Activated CD4-positive, alpha-beta memory T cell treated with anti-CD3 and anti-CD28 coated beads for 36 hours (primary cell): ENCODE measurements at regions not wholly inside any gene's neighbourhood (a gene's known extent, or its start where the extent isn't known, plus 50 kb on each side); places are given as distances from the start of the nearest gene placed in this dataset.

Source experiments
- CTCF ChIA-PET: fragments of 350-600 bp; sonication (Branson Sonifier 250); formaldehyde crosslinking; loops from one replicate; lab custom pipeline; 2021; ENCODE audit warnings: antibody characterized with exemption, inconsistent platforms; lab: Charles Lee
- POLR2A ChIA-PET: fragments of 350-600 bp; sonication (Branson Sonifier 250); formaldehyde crosslinking; loops from one replicate; lab custom pipeline; 2021; ENCODE audit warnings: antibody characterized with exemption; lab: Charles Lee
- DNase-seq: peaks from one replicate; pipeline ENCODE4 v3.0.0-alpha.2; 2020
- H3K27ac Mint-ChIP-seq: one replicate; pipeline ENCODE4 v1.8.0; 2021; ENCODE audit warnings: mixed read lengths
- H3K27me3 Mint-ChIP-seq: one replicate; pipeline ENCODE4 v1.8.0; 2021; ENCODE audit warnings: mixed read lengths
- H3K36me3 Mint-ChIP-seq: one replicate; pipeline ENCODE4 v1.8.0; 2021; ENCODE audit warnings: mixed read lengths
- H3K4me1 Mint-ChIP-seq: one replicate; pipeline ENCODE4 v1.8.0; 2021; ENCODE audit warnings: low read depth, mixed read lengths
- H3K4me3 Mint-ChIP-seq: one replicate; pipeline ENCODE4 v1.8.0; 2021; ENCODE audit warnings: mild to moderate bottlenecking, mixed read lengths
- H3K9me3 Mint-ChIP-seq: one replicate; pipeline ENCODE4 v1.8.0; 2021; ENCODE audit warnings: mixed read lengths
- intact Hi-C: fragments of 100-400 bp; cut with micrococcal nuclease; formaldehyde crosslinking; loops from one replicate; pipeline ENCODE4 v1.15.1; 2023

GRCh38 chr5:98588215-98588614 lies 185.2 kb upstream of the RGMB start:
- Mint-ChIP-seq H3K36me3 (no peaks in the 10 kb centered on the region), H3K27ac (no peak overlapping the region)
- CTCF ChIA-PET = no interaction called here

GRCh38 chr5:98593418-98593817 lies 180.0 kb upstream of the RGMB start:
- no peak overlapping the region for H3K27ac Mint-ChIP-seq
- CTCF ChIA-PET = no interaction called here
- no peak for DNase-seq
- H3K27me3 Mint-ChIP-seq = peaks cover 2% of the 10 kb centered on the region
- intact Hi-C loops = no loop called here
- H3K36me3 Mint-ChIP-seq = no peaks in the 10 kb centered on the region
- H3K4me1 Mint-ChIP-seq = no peaks in the 10 kb centered on the region
- no peak overlapping the region for H3K4me3 Mint-ChIP-seq
- peaks cover 5% of the 10 kb centered on the region for H3K9me3 Mint-ChIP-seq
- POLR2A ChIA-PET = no interaction called here

More at GRCh38 chr5:98588215-98588614, 185.2 kb upstream of the RGMB start:
- Mint-ChIP-seq H3K4me3 (no peak overlapping the region), H3K27me3 (peaks cover 2% of the 10 kb centered on the region), H3K9me3 (peaks cover 3% of the 10 kb centered on the region), H3K4me1 (no peaks in the 10 kb centered on the region)
- POLR2A ChIA-PET = no interaction called here
- intact Hi-C loops = no loop called here
- DNase-seq = no peak

- ChIA-PET CTCF (no interaction called here), POLR2A (no interaction called here)
- no peak overlapping the region for H3K27ac Mint-ChIP-seq
- DNase-seq = no peak
- intact Hi-C loops = no loop called here
- no peaks in the 10 kb centered on the region for H3K4me1 Mint-ChIP-seq
- H3K36me3 Mint-ChIP-seq = no peaks in the 10 kb centered on the region
- H3K4me3 Mint-ChIP-seq = no peak overlapping the region
- peaks cover 7% of the 10 kb centered on the region for H3K9me3 Mint-ChIP-seq
- peaks cover 2% of the 10 kb centered on the region for H3K27me3 Mint-ChIP-seq
Observed at GRCh38 chr5:98594098-98594497, 179.4 kb upstream of the RGMB start.

GRCh38 chr5:98599016-98599415 lies 174.4 kb upstream of the RGMB start:
- no peak for DNase-seq
- Mint-ChIP-seq H3K4me3 (no peak overlapping the region), H3K27ac (no peak overlapping the region), H3K27me3 (no peaks in the 10 kb centered on the region), H3K4me1 (no peaks in the 10 kb centered on the region), H3K9me3 (peaks cover 4% of the 10 kb centered on the region), H3K36me3 (no peaks in the 10 kb centered on the region)
- ChIA-PET POLR2A (no interaction called here), CTCF (no interaction called here)
- intact Hi-C loops = no loop called here

GRCh38 chr5:98602534-98603112 lies 170.8 kb upstream of the RGMB start:
- ChIA-PET POLR2A (no interaction called here), CTCF (no interaction called here)
- Mint-ChIP-seq H3K36me3 (no peaks in the 10 kb centered on the region), H3K9me3 (peaks cover 2% of the 10 kb centered on the region), H3K4me3 (no peak overlapping the region), H3K27ac (no peak overlapping the region), H3K4me1 (no peaks in the 10 kb centered on the region), H3K27me3 (no peaks in the 10 kb centered on the region)
- no peak for DNase-seq
- intact Hi-C loops = no loop called here

- peaks cover 1% of the 10 kb centered on the region for H3K9me3 Mint-ChIP-seq
- no peak for DNase-seq
- CTCF ChIA-PET = no interaction called here
- H3K36me3 Mint-ChIP-seq = no peaks in the 10 kb centered on the region
- no peaks in the 10 kb centered on the region for H3K27me3 Mint-ChIP-seq
- no peak overlapping the region for H3K4me3 Mint-ChIP-seq
- no peaks in the 10 kb centered on the region for H3K4me1 Mint-ChIP-seq
- intact Hi-C loops = no loop called here
- POLR2A ChIA-PET = no interaction called here
- no peak overlapping the region for H3K27ac Mint-ChIP-seq
Observed at GRCh38 chr5:98603456-98603855, 170.0 kb upstream of the RGMB start.

- no peaks in the 10 kb centered on the region for H3K4me1 Mint-ChIP-seq
- CTCF ChIA-PET = no interaction called here
- H3K9me3 Mint-ChIP-seq = no peaks in the 10 kb centered on the region
Observed at GRCh38 chr5:98604301-98604700, 169.2 kb upstream of the RGMB start.

GRCh38 chr5:98604721-98605425 lies 168.6 kb upstream of the RGMB start:
- Mint-ChIP-seq H3K4me1 (no peaks in the 10 kb centered on the region), H3K27me3 (no peaks in the 10 kb centered on the region), H3K27ac (no peak overlapping the region), H3K9me3 (no peaks in the 10 kb centered on the region), H3K36me3 (no peaks in the 10 kb centered on the region), H3K4me3 (no peak overlapping the region)
- ChIA-PET CTCF (no interaction called here), POLR2A (no interaction called here)
- intact Hi-C loops = no loop called here
- DNase-seq = no peak

More at GRCh38 chr5:98604301-98604700, 169.2 kb upstream of the RGMB start:
- no peaks in the 10 kb centered on the region for H3K36me3 Mint-ChIP-seq
- DNase-seq = no peak
- no peak overlapping the region for H3K27ac Mint-ChIP-seq
- intact Hi-C loops = no loop called here
- POLR2A ChIA-PET = no interaction called here
- H3K4me3 Mint-ChIP-seq = no peak overlapping the region
- no peaks in the 10 kb centered on the region for H3K27me3 Mint-ChIP-seq

- ChIA-PET CTCF (no interaction called here), POLR2A (no interaction called here)
- H3K4me3 Mint-ChIP-seq = no peak overlapping the region
- no peaks in the 10 kb centered on the region for H3K4me1 Mint-ChIP-seq
- intact Hi-C loops = no loop called here
- no peak overlapping the region for H3K27ac Mint-ChIP-seq
- no peak for DNase-seq
- H3K27me3 Mint-ChIP-seq = no peaks in the 10 kb centered on the region
- no peaks in the 10 kb centered on the region for H3K36me3 Mint-ChIP-seq
- no peaks in the 10 kb centered on the region for H3K9me3 Mint-ChIP-seq
Observed at GRCh38 chr5:98605426-98605825, 168.0 kb upstream of the RGMB start.

- Mint-ChIP-seq H3K9me3 (no peaks in the 10 kb centered on the region), H3K4me1 (no peaks in the 10 kb centered on the region), H3K36me3 (no peaks in the 10 kb centered on the region), H3K4me3 (no peak overlapping the region), H3K27ac (no peak overlapping the region), H3K27me3 (no peaks in the 10 kb centered on the region)
- intact Hi-C loops = no loop called here
- CTCF ChIA-PET = no interaction called here
- DNase-seq = no peak
- POLR2A ChIA-PET = no interaction called here
Observed at GRCh38 chr5:98606961-98607360, 166.5 kb upstream of the RGMB start.

- H3K27ac Mint-ChIP-seq = no peak overlapping the region
- no peak overlapping the region for H3K4me3 Mint-ChIP-seq
- H3K4me1 Mint-ChIP-seq = no peaks in the 10 kb centered on the region
- no peaks in the 10 kb centered on the region for H3K9me3 Mint-ChIP-seq
- ChIA-PET CTCF (no interaction called here), POLR2A (no interaction called here)
- intact Hi-C loops = no loop called here
- no peak for DNase-seq
- no peaks in the 10 kb centered on the region for H3K36me3 Mint-ChIP-seq
- no peaks in the 10 kb centered on the region for H3K27me3 Mint-ChIP-seq
Observed at GRCh38 chr5:98608052-98608451, 165.4 kb upstream of the RGMB start.

GRCh38 chr5:98614341-98614740 lies 159.1 kb upstream of the RGMB start:
- Mint-ChIP-seq H3K27me3 (peaks cover 2% of the 10 kb centered on the region), H3K36me3 (no peaks in the 10 kb centered on the region), H3K27ac (no peak overlapping the region), H3K4me1 (no peaks in the 10 kb centered on the region), H3K9me3 (no peaks in the 10 kb centered on the region), H3K4me3 (no peak overlapping the region)
- ChIA-PET CTCF (no interaction called here), POLR2A (no interaction called here)
- intact Hi-C loops = no loop called here
- no peak for DNase-seq

GRCh38 chr5:98621821-98622220 lies 151.6 kb upstream of the RGMB start:
- CTCF ChIA-PET = no interaction called here
- Mint-ChIP-seq H3K9me3 (no peaks in the 10 kb centered on the region), H3K36me3 (no peaks in the 10 kb centered on the region), H3K27ac (no peak overlapping the region), H3K4me3 (no peak overlapping the region), H3K4me1 (no peaks in the 10 kb centered on the region), H3K27me3 (peaks cover 2% of the 10 kb centered on the region)
- DNase-seq = no peak
- intact Hi-C loops = no loop called here
- POLR2A ChIA-PET = no interaction called here
